ENCODE measurements at regions not wholly inside any gene's neighbourhood (a gene's known extent, or its start where the extent isn't known, plus 50 kb on each side); places are given as distances from the start of the nearest gene placed in this dataset.

DNA sequence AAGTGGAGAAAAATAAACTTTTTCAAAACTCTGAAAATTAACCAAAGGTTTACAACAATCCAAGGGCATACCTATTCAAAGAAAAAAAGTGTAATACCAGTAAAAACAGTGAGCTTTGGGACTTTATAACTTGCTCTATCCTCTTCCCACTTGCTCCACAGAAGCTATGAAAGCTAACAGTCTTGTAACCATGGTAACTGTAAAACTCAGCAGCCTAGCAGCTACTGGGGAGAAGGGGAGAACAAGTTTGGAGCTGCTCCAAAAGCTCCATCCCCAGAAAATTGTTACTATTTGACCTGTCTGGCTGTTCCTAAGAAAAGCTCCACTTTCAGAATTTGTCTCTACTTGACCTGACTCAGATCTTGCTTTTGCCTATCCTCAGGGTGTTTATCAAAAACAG is 191.5 kb downstream of the OTUD1 start:
- TF ChIP-seq, protein P1, sequence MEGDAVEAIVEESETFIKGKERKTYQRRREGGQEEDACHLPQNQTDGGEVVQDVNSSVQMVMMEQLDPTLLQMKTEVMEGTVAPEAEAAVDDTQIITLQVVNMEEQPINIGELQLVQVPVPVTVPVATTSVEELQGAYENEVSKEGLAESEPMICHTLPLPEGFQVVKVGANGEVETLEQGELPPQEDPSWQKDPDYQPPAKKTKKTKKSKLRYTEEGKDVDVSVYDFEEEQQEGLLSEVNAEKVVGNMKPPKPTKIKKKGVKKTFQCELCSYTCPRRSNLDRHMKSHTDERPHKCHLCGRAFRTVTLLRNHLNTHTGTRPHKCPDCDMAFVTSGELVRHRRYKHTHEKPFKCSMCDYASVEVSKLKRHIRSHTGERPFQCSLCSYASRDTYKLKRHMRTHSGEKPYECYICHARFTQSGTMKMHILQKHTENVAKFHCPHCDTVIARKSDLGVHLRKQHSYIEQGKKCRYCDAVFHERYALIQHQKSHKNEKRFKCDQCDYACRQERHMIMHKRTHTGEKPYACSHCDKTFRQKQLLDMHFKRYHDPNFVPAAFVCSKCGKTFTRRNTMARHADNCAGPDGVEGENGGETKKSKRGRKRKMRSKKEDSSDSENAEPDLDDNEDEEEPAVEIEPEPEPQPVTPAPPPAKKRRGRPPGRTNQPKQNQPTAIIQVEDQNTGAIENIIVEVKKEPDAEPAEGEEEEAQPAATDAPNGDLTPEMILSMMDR (IDR thresholded peaks at IDR 0.05), result no peak
- TF ChIP-seq POLR2A (IDR thresholded peaks at IDR 0.05), result no peak
